GM21576 (cell line): ENCODE measurements at regions not wholly inside any gene's neighbourhood (a gene's known extent, or its start where the extent isn't known, plus 50 kb on each side); places are given as distances from the start of the nearest gene placed in this dataset.
"Not testable (repeated sequence)": the region's sequence is repeated elsewhere in the genome, so short reads cannot be mapped to it uniquely, and the experiment has no call there.

Experiments
- ATAC-seq: cut with Tn5 transposase; IDR thresholded peaks from one replicate; pipeline ENCODE4 v1.9.1; 2021; ENCODE audit warnings: mild to moderate bottlenecking, moderate library complexity; ENCODE audit not compliant: unreplicated experiment

- no peak for ATAC-seq
Measured at GRCh38 chr4:33446953-33447352, 2726.8 kb downstream of the PCDH7 start.

GRCh38 chr4:33448948-33449347 is 2728.8 kb downstream of the PCDH7 start:
- no peak for ATAC-seq

GRCh38 chr4:33453436-33453835 is 2733.3 kb downstream of the PCDH7 start:
- no peak for ATAC-seq

GRCh38 chr4:33453916-33454315 is 2733.7 kb downstream of the PCDH7 start:
- no peak for ATAC-seq

DNA sequence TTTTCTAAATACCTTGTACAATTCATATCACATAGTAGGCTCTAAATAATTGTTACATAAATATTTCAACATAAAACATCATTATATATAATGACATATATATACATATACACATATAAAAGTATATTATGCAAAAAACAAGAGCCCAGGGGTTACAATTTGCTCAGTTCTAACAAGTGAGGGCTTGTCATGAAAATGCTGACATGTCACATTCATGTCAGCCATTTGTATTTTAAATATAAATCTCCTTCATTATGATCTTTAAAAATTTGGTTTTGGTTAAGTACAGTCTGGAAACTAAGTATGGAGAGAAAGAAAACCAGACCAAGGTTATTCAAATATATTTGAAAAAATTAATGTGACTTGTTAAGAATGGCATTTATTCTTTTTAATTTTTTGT is 2745.4 kb downstream of the PCDH7 start:
- ATAC-seq = no peak

- ATAC-seq = no peak
Measured at GRCh38 chr4:33467291-33467690, 2747.1 kb downstream of the PCDH7 start.

DNA sequence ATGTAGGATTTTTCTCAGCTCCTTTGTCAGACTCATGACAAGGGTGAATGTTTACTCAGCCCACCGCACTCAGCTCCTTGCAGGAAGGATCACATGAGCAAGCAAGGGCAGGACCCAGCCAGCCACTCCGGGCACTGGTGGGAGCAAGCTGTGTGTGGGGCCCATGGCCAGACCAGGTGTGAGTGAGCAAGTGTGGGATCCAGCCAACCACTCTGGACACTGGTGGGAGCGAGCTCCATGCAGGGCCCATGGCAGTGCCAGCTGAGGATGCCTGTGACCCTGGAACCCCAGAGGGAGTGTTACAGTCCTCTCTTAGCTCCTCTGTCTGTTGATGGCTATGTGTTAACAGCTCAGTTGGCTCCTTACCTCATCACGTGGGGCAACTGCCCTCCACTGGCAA is 2750.6 kb downstream of the PCDH7 start:
- ATAC-seq = no peak

GRCh38 chr4:33477715-33478114 is 2757.5 kb downstream of the PCDH7 start:
- ATAC-seq = no peak

DNA sequence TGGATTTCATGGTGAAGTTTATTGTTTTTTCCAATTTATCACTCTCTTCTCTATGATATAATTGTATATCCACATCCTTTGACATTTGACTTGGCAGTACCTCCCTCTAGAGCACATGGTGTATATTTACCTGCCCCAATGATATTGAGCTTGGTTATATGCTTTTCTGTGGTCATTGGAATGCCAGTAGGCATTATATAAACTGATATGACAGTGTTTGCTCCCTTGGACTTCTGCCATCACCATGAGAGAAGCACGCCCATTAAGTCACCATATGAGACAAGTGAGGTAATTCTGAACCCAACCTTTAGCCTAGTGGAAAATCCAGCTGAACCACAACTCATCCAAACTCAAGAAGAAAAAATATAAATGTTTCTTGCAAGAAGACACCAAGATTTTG is 2761.5 kb downstream of the ARAP2 start:
- no peak for ATAC-seq

DNA sequence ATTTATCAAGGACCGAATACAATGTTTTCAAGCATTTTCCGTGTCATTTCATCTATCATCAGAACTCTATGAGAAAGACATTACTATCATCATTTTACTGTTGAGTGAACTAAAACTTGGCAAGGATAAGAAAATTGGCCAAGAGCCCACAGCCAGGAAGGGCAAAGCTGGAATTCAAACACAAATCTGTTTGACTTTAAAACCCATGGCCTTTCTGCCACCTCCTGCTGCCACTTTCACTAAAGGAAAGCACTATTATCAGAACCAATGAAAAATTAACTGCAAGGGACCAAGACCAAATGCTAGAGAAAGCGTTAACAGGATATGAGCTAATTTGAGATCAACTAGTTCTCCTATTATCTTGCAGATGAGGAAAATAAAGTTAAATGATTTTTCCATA is 2759.2 kb downstream of the ARAP2 start:
- no peak for ATAC-seq

DNA sequence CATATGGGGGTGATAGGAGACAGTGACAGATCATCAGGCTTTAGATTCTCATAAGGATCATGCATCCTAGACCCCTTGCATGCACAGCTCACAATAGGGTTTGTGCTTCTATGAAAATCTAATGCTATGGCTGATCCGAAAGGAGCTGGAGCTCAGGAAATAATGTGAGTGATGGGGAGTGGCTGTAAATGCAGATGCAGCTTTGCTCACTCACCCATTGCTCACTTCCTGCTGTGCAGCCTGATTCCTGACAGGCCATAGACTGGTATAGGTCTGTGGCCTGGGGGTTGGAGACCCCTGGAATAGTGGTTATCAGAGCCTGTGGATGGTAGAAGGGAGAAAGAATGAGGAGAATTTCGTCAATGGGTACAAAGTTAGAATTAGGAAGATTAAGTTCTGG is 2751.1 kb downstream of the ARAP2 start:
- ATAC-seq = no peak

DNA sequence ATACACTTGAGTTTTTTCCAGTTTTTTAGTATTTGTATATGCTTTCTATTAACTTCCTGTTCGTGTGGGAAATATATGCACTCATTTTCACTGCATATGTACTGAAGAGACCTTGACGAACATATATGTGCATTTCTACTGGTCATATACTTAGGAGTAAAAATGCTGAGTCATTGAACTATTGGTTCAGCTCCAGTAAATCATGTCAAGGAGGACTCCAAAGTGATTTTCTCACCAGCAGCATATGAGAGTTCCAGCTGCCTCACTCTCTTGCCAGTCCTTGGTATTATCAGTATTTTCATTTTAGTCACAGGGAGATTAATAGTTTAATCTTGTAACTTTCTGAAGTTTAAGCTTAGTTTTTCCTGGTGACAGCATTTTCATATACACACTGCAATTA is 2750.2 kb downstream of the ARAP2 start:
- ATAC-seq = no peak

DNA sequence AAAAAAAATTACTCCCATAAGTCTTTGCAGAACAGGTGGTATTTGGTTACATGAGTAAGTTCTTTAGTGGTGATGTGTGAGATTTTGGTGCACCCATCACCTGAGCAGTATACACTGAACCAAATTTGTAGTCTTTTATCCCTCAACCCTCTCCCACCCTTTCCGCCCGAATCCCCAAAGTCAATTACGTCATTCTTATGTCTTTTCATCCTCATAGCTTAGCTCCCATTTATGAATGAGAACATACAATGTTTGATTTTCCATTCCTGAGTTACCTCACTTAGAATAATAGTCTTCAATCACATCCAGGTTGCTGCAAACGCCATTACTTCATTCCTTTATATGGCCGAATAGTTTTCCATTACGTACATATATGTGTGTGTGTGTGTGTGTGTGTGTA is 2742.7 kb downstream of the ARAP2 start:
- ATAC-seq = not testable (repeated sequence)

- ATAC-seq = peak; percentile 75
Measured at GRCh38 chr4:33512397-33512796, 2731.9 kb downstream of the ARAP2 start.

DNA sequence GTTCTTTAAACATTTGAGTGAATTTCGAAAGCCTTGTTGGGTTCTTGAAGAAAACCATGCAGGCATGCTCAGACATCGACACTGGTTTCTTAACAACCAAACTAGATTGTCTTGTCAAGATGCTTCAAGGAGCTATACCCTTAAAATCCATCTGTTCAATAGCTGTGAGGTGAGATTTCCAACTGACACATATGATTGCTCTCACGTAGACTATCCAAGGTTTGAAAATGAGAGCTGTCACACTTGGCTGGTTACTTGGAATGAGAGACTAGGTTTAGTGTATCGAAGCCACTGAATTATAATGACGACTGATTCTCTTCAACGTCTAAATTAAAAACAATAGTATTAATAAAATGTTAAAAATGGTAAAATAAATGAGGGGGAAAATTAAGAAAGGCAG is 2725.5 kb downstream of the ARAP2 start:
- no peak for ATAC-seq

GRCh38 chr4:33532821-33533220 is 2711.5 kb downstream of the ARAP2 start:
- ATAC-seq = no peak

DNA sequence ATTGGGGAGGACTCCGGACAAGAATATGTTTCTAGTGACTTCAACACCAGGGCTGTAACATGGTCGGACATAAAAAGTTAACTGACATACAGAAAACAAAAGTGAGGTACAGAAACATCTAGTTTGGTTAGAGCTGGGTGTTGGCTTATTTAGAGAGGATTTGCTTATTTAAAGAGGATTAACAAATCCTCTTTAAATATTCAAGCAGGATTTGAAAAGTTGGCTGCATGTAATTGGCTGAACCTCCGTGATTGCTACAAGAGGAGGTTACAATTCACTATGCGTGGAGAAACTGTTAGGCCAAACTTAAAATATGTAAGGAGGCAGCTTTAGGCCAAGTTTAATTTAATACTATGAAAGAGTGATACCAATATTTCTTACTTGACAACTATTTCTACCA is 2707.4 kb downstream of the ARAP2 start:
- ATAC-seq = no peak

GRCh38 chr4:33537527-33537926 is 2706.8 kb downstream of the ARAP2 start:
- no peak for ATAC-seq

GRCh38 chr4:33543941-33544450 is 2700.3 kb downstream of the ARAP2 start:
- ATAC-seq = no peak

GRCh38 chr4:33551244-33551643 is 2693.1 kb downstream of the ARAP2 start:
- ATAC-seq = no peak

- ATAC-seq = no peak
Measured at GRCh38 chr4:33561259-33561658, 2683.1 kb downstream of the ARAP2 start.

DNA sequence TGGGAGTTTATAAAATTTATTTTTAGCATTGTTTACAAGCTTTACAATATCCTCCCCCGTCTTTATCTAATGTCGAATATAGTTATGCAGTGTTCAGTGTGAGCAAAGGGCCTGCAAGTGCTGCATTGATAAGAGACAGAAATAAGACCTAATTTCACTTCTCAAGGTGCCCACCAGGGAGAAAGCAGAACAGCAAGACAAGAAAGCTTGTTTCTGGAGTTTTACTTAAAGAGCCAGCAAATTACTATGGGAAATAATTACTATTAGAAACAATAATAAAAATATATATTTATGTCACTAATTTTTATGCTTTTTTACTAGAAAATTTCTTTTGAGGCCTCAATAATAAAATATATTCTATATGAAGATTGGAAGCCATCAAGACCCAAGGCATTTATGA is 2677.7 kb downstream of the ARAP2 start:
- no peak for ATAC-seq

GRCh38 chr4:33577791-33578190 is 2666.5 kb downstream of the ARAP2 start:
- no peak for ATAC-seq

- no peak for ATAC-seq
Measured at GRCh38 chr4:33579951-33580350, 2664.4 kb downstream of the ARAP2 start.
